ENCODE measurements at regions not wholly inside any gene's neighbourhood (a gene's known extent, or its start where the extent isn't known, plus 50 kb on each side); places are given as distances from the start of the nearest gene placed in this dataset.

DNA sequence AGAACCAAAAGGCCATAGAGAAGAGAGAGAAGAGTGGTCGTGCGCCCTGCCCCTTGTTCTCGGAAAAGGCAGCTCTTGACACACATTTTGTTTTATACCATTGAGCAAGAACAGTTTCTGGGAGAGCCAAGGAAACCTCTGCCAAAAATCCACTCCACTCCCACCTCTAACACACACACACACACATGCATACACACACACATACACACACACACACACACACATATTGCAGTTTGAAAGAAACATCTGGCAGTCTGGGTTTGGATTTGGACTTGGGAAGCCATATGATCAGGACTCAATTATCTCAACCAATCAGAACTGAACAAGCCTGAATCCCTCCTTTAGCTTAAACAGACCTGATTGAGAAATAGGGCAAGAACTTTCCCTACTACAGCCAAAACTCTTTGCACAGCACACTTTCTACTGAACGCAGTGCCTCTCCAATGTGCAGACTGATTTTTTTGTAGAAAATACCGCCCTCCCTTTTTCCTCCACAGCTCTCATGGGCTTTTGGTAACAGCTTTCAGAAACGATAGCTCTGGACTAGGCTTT lies 484.0 kb upstream of the ZWINT start:
- Histone ChIP-seq H3K4me1 (no peaks in the 10 kb centered on the region), H3K4me3 (no peak overlapping the region), H3K9me3 (no peaks in the 10 kb centered on the region), H3K9ac (ENCODE audit: low read depth in 2 of 2, low read length in 2 of 2) (no peak overlapping the region), H3K27me3 (no peaks in the 10 kb centered on the region), H3K27ac (no peak overlapping the region), H3K36me3 (no peaks in the 10 kb centered on the region)
- intact Hi-C loops (cut with DNase I) = no loop called here
- no peak for DNase-seq
- TF ChIP-seq, protein P1, sequence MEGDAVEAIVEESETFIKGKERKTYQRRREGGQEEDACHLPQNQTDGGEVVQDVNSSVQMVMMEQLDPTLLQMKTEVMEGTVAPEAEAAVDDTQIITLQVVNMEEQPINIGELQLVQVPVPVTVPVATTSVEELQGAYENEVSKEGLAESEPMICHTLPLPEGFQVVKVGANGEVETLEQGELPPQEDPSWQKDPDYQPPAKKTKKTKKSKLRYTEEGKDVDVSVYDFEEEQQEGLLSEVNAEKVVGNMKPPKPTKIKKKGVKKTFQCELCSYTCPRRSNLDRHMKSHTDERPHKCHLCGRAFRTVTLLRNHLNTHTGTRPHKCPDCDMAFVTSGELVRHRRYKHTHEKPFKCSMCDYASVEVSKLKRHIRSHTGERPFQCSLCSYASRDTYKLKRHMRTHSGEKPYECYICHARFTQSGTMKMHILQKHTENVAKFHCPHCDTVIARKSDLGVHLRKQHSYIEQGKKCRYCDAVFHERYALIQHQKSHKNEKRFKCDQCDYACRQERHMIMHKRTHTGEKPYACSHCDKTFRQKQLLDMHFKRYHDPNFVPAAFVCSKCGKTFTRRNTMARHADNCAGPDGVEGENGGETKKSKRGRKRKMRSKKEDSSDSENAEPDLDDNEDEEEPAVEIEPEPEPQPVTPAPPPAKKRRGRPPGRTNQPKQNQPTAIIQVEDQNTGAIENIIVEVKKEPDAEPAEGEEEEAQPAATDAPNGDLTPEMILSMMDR (IDR thresholded peaks at IDR 0.05) = no peak

DNA sequence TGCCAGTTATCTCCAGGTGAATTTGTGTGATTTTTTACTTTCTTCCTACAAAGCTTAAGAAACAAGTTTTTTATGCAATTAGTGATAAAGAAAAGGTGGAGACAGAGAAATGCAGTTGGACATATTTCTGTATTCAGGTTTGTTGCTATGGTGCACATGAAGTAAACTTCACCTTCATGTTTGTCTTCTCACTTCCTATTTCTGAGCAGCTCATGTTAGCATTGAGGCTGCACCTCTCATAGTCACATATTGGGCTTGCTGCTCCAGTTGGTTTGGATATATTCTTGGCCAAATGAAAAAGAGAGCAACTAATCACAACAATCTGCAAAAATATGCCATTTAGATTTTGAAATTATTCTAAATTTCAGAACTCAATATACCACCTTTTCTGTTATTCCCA lies 475.6 kb upstream of the ZWINT start:
- Histone ChIP-seq H3K4me1 (no peaks in the 10 kb centered on the region), H3K27me3 (no peaks in the 10 kb centered on the region), H3K9me3 (no peaks in the 10 kb centered on the region), H3K9ac (ENCODE audit: low read depth in 2 of 2, low read length in 2 of 2) (no peak overlapping the region), H3K27ac (no peak overlapping the region), H3K36me3 (no peaks in the 10 kb centered on the region), H3K4me3 (no peak overlapping the region)
- TF ChIP-seq, protein P1 (IDR thresholded peaks at IDR 0.05) = no peak
- intact Hi-C loops (cut with DNase I) = no loop called here
- no peak for DNase-seq

DNA sequence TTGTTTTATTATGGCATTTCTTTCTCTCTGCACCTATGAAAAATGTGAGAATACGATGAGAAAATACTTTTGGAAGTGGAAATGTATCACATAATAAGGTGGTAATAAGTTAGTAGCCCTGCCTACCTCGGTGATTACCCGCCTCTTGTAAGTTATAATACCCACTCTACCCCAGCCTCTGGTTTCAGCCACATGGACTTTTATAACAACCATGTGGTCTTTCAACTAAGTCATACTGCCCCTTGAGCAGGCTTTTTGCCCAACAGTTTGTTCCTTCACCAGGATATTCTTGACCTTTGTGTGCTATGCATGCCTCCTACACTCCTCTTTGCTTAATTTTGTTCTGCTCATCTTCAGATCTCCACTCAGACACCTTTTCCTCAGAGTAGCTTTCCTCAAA lies 470.6 kb upstream of the ZWINT start:
- intact Hi-C loops (cut with DNase I) = no loop called here
- Histone ChIP-seq H3K36me3 (no peaks in the 10 kb centered on the region), H3K27me3 (no peaks in the 10 kb centered on the region), H3K9me3 (no peaks in the 10 kb centered on the region), H3K4me3 (no peak overlapping the region), H3K4me1 (no peaks in the 10 kb centered on the region), H3K9ac (ENCODE audit: low read depth in 2 of 2, low read length in 2 of 2) (no peak overlapping the region), H3K27ac (no peak overlapping the region)
- TF ChIP-seq, protein P1 (IDR thresholded peaks at IDR 0.05) = no peak
- DNase-seq = no peak

DNA sequence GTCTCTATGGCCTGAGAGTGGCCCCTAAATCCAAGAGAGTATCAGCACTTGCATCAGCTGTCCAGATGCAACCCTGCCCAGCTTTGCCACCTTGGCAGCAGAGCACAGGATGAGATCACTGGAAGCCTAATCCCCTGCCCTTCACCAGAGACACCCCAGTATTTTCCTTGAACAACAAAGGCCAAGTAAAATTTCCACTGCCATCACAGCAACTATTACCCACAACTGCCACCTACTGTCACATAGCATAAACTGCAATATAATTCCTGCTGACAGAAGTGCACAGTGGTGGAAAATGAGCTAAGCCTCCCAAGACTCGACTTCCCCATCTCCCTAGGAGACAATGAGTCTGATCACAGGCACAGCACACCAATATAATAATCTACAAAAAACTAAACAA lies 462.8 kb upstream of the ZWINT start:
- Histone ChIP-seq H3K9me3 (no peaks in the 10 kb centered on the region), H3K4me1 (no peaks in the 10 kb centered on the region), H3K27ac (no peak overlapping the region), H3K9ac (ENCODE audit: low read depth in 2 of 2, low read length in 2 of 2) (no peak overlapping the region), H3K4me3 (no peak overlapping the region), H3K27me3 (no peaks in the 10 kb centered on the region), H3K36me3 (no peaks in the 10 kb centered on the region)
- TF ChIP-seq, protein P1 (IDR thresholded peaks at IDR 0.05) = no peak
- no peak for DNase-seq
- intact Hi-C loops (cut with DNase I) = no loop called here

DNA sequence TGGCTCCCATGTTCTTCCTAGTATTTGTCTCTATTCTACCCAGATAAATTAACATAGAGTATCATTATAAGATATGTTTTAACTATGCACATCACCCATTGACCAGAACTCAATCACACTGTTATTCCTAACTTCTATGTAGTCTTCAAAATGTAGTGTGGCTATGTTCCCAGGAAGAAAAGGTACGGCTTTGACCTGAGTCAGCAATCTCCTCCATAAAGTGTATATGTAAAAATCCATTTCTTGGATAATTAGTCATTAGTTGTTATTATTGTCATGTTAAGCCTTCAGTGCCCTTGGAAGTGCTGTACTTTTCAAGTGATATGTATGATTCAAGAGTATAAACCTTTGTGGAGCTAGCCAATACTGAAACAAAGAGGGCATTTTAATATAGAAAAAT lies 444.0 kb upstream of the ZWINT start:
- intact Hi-C loops (cut with DNase I) = no loop called here
- no peak overlapping the region for H3K4me3 ChIP-seq
- H3K9ac ChIP-seq (ENCODE audit: low read depth in 2 of 2, low read length in 2 of 2) = no peak overlapping the region
- H3K4me1 ChIP-seq = no peaks in the 10 kb centered on the region
- H3K27me3 ChIP-seq = no peaks in the 10 kb centered on the region
- no peaks in the 10 kb centered on the region for H3K9me3 ChIP-seq
- TF ChIP-seq, protein P1 (IDR thresholded peaks at IDR 0.05) = no peak
- H3K36me3 ChIP-seq = no peaks in the 10 kb centered on the region
- no peak for DNase-seq
- H3K27ac ChIP-seq = no peak overlapping the region
